OCI-LY1 (cell line): ENCODE measurements at regions not wholly inside any gene's neighbourhood (a gene's known extent, or its start where the extent isn't known, plus 50 kb on each side); places are given as distances from the start of the nearest gene placed in this dataset.

ENCODE experiments used
- H2AFZ ChIP-seq: fragments of 200-600 bp; sonication (generic), shearing (Covaris generic); 2 replicates; pipeline ENCODE4 v1.6.0; 2014; ENCODE audit warnings: antibody characterized with exemption, mild to moderate bottlenecking, low read length
- H3F3A ChIP-seq: fragments of 200-600 bp; sonication (generic), shearing (Covaris generic); 2 replicates; pipeline ENCODE4 v1.6.0; 2014; ENCODE audit warnings: mild to moderate bottlenecking, antibody characterized with exemption, low read length, moderate library complexity; ENCODE audit not compliant: insufficient read depth
- H3K27ac ChIP-seq: fragments of 200-600 bp; sonication (generic); 2 replicates; pipeline ENCODE4 v1.5.1; 2014; ENCODE audit warnings: low read length, mixed run types, mild to moderate bottlenecking, low read depth; ENCODE audit not compliant: poor library complexity, severe bottlenecking
- H3K27me3 ChIP-seq: fragments of 200-600 bp; sonication (generic); 2 replicates; pipeline ENCODE4 v1.6.0; 2014; ENCODE audit warnings: antibody characterized with exemption, mild to moderate bottlenecking, low read length, moderate library complexity; ENCODE audit not compliant: insufficient read depth
- H3K36me3 ChIP-seq: fragments of 200-600 bp; sonication (generic); 2 replicates; pipeline ENCODE4 v1.6.1; 2014; ENCODE audit warnings: mild to moderate bottlenecking, antibody characterized with exemption, low read length, moderate library complexity, mixed read lengths; ENCODE audit not compliant: insufficient read depth
- H3K4me1 ChIP-seq: fragments of 200-600 bp; sonication (generic); 2 replicates; pipeline ENCODE4 v1.5.1; 2014; ENCODE audit warnings: mild to moderate bottlenecking, low read length, moderate library complexity; ENCODE audit not compliant: insufficient read depth, severe bottlenecking
- H3K4me2 ChIP-seq: fragments of 200-600 bp; sonication (generic), shearing (Covaris generic); 2 replicates; pipeline ENCODE4 v1.6.1; 2014; ENCODE audit warnings: low read length
- H3K4me3 ChIP-seq: fragments of 200-600 bp; sonication (generic); 2 replicates; pipeline ENCODE4 v1.5.1; 2014; ENCODE audit warnings: low read length, low read depth, mild to moderate bottlenecking, mixed read lengths; ENCODE audit not compliant: poor library complexity, severe bottlenecking
- H3K79me2 ChIP-seq: fragments of 200-600 bp; shearing (Covaris generic); 2 replicates; pipeline ENCODE4 v1.6.1; 2016; ENCODE audit warnings: mixed run types, low read length, mixed read lengths; ENCODE audit not compliant: insufficient read depth
- H3K9ac ChIP-seq: fragments of 200-600 bp; sonication (generic), shearing (Covaris generic); 2 replicates; pipeline ENCODE4 v1.6.1; 2014; ENCODE audit warnings: mild to moderate bottlenecking, low read length, mixed read lengths
- H3K9me2 ChIP-seq: fragments of 200-600 bp; sonication (generic), shearing (Covaris generic); 2 replicates; pipeline ENCODE4 v1.6.1; 2014; ENCODE audit warnings: low read depth, mild to moderate bottlenecking, low read length, mixed read lengths
- H3K9me3 ChIP-seq: fragments of 200-600 bp; shearing (Covaris generic); 2 replicates; pipeline ENCODE4 v1.6.1; 2014; ENCODE audit warnings: low read length, mixed read lengths
- H4K20me1 ChIP-seq: fragments of 200-600 bp; sonication (generic), shearing (Covaris generic); 2 replicates; pipeline ENCODE4 v1.6.0; 2016; ENCODE audit warnings: mild to moderate bottlenecking, low read length; ENCODE audit not compliant: insufficient read depth
- EZH2 ChIP-seq: fragments of 200-600 bp; sonication (generic), shearing (Covaris generic); IDR thresholded peaks from 2 replicates; pipeline ENCODE4 v1.8.0; 2017; ENCODE audit warnings: borderline replicate concordance, mixed run types, mild to moderate bottlenecking, antibody characterized with exemption, low read length, moderate library complexity, mixed read lengths
- TF ChIP-seq, protein P1 (sequence below): fragments of 200-600 bp; sonication (generic), shearing (Covaris generic); IDR thresholded peaks from 2 replicates; pipeline ENCODE4 v1.5.1; 2017; ENCODE audit warnings: mild to moderate bottlenecking, antibody characterized with exemption, low read length, moderate library complexity, mixed read lengths

DNA sequence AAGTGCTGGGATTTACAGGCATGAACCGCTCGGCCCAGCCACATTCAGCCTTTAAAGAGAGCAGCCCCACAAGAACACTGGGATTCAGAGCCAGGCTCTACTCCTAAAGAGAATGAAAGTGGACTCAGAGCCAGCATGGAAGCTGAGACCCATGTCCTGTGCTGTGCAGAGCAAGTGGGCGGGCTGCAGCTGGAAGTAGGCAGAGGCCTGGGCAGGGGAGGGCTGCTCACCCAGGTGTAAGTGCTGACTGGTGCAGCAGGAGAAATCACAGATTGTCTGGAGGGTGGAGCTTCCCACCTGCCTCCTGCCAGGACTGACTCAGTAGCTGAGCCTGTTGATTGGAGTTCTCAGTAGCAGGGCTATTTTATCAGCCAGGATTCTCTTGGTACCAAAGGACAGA is 178.7 kb downstream of the KATNIP start:
- TF ChIP-seq EZH2: no peak
- TF ChIP-seq, protein P1, sequence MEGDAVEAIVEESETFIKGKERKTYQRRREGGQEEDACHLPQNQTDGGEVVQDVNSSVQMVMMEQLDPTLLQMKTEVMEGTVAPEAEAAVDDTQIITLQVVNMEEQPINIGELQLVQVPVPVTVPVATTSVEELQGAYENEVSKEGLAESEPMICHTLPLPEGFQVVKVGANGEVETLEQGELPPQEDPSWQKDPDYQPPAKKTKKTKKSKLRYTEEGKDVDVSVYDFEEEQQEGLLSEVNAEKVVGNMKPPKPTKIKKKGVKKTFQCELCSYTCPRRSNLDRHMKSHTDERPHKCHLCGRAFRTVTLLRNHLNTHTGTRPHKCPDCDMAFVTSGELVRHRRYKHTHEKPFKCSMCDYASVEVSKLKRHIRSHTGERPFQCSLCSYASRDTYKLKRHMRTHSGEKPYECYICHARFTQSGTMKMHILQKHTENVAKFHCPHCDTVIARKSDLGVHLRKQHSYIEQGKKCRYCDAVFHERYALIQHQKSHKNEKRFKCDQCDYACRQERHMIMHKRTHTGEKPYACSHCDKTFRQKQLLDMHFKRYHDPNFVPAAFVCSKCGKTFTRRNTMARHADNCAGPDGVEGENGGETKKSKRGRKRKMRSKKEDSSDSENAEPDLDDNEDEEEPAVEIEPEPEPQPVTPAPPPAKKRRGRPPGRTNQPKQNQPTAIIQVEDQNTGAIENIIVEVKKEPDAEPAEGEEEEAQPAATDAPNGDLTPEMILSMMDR: no peak
- Histone ChIP-seq H3K9me2 (no peaks in the 10 kb centered on the region), H2AFZ (no peak overlapping the region), H3K27ac (no peak overlapping the region), H3K4me2 (no peak overlapping the region), H3K36me3 (no peaks in the 10 kb centered on the region), H3K9ac (no peak overlapping the region), H3K4me1 (no peaks in the 10 kb centered on the region), H3K9me3 (no peaks in the 10 kb centered on the region), H3K27me3 (no peaks in the 10 kb centered on the region), H3K4me3 (no peak overlapping the region), H3K79me2 (no peaks in the 10 kb centered on the region), H4K20me1 (no peaks in the 10 kb centered on the region), H3F3A (no peaks in the 10 kb centered on the region)

DNA sequence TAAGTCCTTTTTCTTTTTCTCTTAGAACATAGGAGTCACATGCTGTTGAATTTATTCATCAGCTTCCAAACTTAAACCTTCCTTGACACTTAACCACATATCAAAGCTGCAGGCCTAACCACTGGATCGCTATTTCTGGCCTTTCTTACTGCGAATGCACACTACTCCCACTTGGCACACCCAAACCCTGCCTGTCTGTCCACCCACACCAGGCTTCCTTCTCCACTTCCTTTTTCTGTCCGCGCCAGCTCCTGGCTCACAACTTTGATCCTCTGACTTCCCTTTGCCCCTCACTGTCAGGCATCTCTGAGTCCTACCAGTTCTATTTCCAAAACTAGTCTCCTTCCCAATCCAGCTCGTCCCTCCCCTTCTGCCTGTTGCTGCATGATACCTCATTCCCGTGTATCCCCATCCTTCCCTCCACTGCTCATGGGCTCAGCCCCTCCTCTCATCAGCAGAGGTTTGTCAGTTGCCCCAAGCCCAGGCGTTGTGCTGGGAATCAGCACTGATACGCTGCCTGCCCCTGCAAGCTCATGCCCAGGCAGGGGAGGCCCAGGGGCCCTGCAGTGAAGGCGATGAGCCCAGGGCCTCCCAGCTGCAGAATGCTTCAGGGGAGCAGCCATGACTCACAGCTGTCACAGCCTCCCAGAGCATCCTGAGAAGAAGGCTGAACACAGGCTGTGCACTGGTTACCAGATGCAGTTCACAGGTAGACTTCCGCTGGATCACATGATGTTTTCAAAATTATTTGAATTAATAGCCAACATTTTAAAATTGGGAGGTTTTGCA is 179.8 kb downstream of the KATNIP start:
- no peaks in the 10 kb centered on the region for H3K79me2 ChIP-seq
- no peak overlapping the region for H3K27ac ChIP-seq
- no peaks in the 10 kb centered on the region for H4K20me1 ChIP-seq
- H2AFZ ChIP-seq: no peak overlapping the region
- H3K9me3 ChIP-seq: no peaks in the 10 kb centered on the region
- no peaks in the 10 kb centered on the region for H3F3A ChIP-seq
- H3K9me2 ChIP-seq: no peaks in the 10 kb centered on the region
- H3K4me2 ChIP-seq: no peak overlapping the region
- no peak for TF ChIP-seq EZH2
- H3K36me3 ChIP-seq: no peaks in the 10 kb centered on the region
- no peak overlapping the region for H3K9ac ChIP-seq
- H3K4me1 ChIP-seq: no peaks in the 10 kb centered on the region
- no peaks in the 10 kb centered on the region for H3K27me3 ChIP-seq
- H3K4me3 ChIP-seq: no peak overlapping the region

DNA sequence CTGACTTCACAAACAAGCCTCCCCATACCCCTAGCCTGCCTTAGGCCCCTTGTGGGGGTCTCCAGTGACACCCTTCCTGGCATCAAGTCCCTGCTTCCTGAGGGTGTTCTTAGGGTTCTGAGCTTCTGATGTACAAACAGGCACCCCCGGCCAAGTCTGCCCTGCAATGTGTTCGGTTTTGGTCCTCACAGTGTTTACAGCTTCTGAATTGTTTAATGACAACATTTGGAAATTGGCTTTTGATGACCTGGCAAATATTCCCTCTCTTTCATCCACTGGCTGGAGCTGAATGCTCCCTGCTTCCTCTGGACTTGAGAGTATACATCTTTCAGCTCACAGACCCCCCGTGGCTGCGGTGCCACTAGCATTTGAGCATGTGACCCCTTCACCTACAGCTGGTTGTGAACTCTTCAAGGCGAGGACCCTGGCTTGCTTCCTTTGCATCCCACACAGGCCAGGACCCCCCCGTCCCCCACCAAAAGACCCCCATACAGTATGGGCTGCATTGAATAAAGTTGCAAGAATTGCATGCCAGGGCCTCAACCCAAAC is 180.8 kb downstream of the KATNIP start:
- no peaks in the 10 kb centered on the region for H3K4me1 ChIP-seq
- no peaks in the 10 kb centered on the region for H3K36me3 ChIP-seq
- no peak overlapping the region for H2AFZ ChIP-seq
- H3K9me2 ChIP-seq: no peaks in the 10 kb centered on the region
- no peak overlapping the region for H3K4me3 ChIP-seq
- H4K20me1 ChIP-seq: no peaks in the 10 kb centered on the region
- no peak overlapping the region for H3K4me2 ChIP-seq
- H3K9ac ChIP-seq: no peak overlapping the region
- no peaks in the 10 kb centered on the region for H3K9me3 ChIP-seq
- TF ChIP-seq, protein P1: no peak
- no peak for TF ChIP-seq EZH2
- no peak overlapping the region for H3K27ac ChIP-seq
- H3K79me2 ChIP-seq: no peaks in the 10 kb centered on the region
- no peaks in the 10 kb centered on the region for H3F3A ChIP-seq
- H3K27me3 ChIP-seq: no peaks in the 10 kb centered on the region
